Mammary epithelial cell (primary cell): ENCODE measurements at regions not wholly inside any gene's neighbourhood (a gene's known extent, or its start where the extent isn't known, plus 50 kb on each side); places are given as distances from the start of the nearest gene placed in this dataset.

ENCODE experiments used
- CTCF ChIP-seq, 2 donors: IDR thresholded peaks in 1 of 2; conservative IDR thresholded peaks in 1 of 2; 2 replicates each; pipeline ENCODE4 v1.5.1; 2011 to 2012; ENCODE audit warnings: inconsistent platforms in 2 of 2, low read length in 2 of 2, mild to moderate bottlenecking in 2 of 2, control low read depth in 1 of 2, low read depth in 1 of 2; ENCODE audit not compliant: insufficient read depth in 1 of 2; ENCODE audit errors: extremely low read depth in 1 of 2
- EZH2 ChIP-seq: IDR thresholded peaks from 2 replicates; pipeline ENCODE4 v1.6.1; 2012; ENCODE audit warnings: low read length, inconsistent platforms, borderline replicate concordance

GRCh38 chr13:54194233-54195024 is 1165.8 kb downstream of the OLFM4 start:
- TF ChIP-seq EZH2 (no peak), CTCF (conservative IDR thresholded peaks at IDR 0.05 in 1 of 2, IDR thresholded peaks at IDR 0.05 in 1 of 2; ENCODE audit: extremely low read depth in 1 of 2, insufficient read depth in 1 of 2, low read depth in 1 of 2, low read length in 2 of 2) (no peak)
